K562 (cell line): ENCODE measurements at regions not wholly inside any gene's neighbourhood (a gene's known extent, or its start where the extent isn't known, plus 50 kb on each side); places are given as distances from the start of the nearest gene placed in this dataset.

Source experiments
- ATF7 ChIP-seq: fragments of 450-650 bp; IDR thresholded peaks from 2 replicates; pipeline ENCODE4 v1.7.1; 2014; ENCODE audit warnings: mild to moderate bottlenecking, moderate library complexity
- CBX3 ChIP-seq, 2 experiments: IDR thresholded peaks; 1 replicate in 1 of 2; 2 replicates in 1 of 2; pipeline ENCODE4 v1.6.1; 2012; ENCODE audit warnings: inconsistent platforms in 2 of 2, low read length in 2 of 2, borderline replicate concordance in 1 of 2, control low read depth in 1 of 2
- ETV6 ChIP-seq, 3 experiments: fragments of 150-350 bp in 1 of 3; sonication (generic) in 1 of 3; formaldehyde crosslinking in 1 of 3; IDR thresholded peaks; 2 replicates each; pipeline versions ENCODE4 v1.6.1 to v1.8.0; 2014 to 2022; ENCODE audit warnings: borderline replicate concordance in 2 of 3, low read depth in 2 of 3, antibody characterized with exemption in 1 of 3, low read length in 1 of 3, mild to moderate bottlenecking in 1 of 3, missing genetic modification reagents in 1 of 3
- MAFG ChIP-seq: fragments of 450-650 bp; conservative IDR thresholded peaks from 2 replicates; pipeline ENCODE4 v1.6.1; 2016; ENCODE audit warnings: missing genetic modification characterization, missing compliant biosample characterization
- MAFK ChIP-seq: IDR thresholded peaks from 2 replicates; pipeline ENCODE4 v1.6.1; 2011; ENCODE audit warnings: low read length, improper control_type of control experiment
- NR2C2 ChIP-seq, 2 experiments: fragments of 200-800 bp in 1 of 2; sonication (Bioruptor generic) in 1 of 2; sonication (generic) in 1 of 2; formaldehyde crosslinking in 1 of 2; IDR thresholded peaks; 2 replicates each; pipeline versions ENCODE4 v1.6.1 to v1.8.0; 2016 to 2022; ENCODE audit warnings: mild to moderate bottlenecking in 1 of 2, missing compliant biosample characterization in 1 of 2, missing genetic modification characterization in 1 of 2, missing genetic modification reagents in 1 of 2
- RBM17 ChIP-seq: fragments of 200-400 bp; formaldehyde crosslinking; IDR thresholded peaks from 2 replicates; pipeline ENCODE4 v1.6.1; 2017; ENCODE audit warnings: low read depth, mild to moderate bottlenecking, low read length, borderline replicate concordance
- SMARCC2 ChIP-seq: fragments of 450-650 bp; IDR thresholded peaks from 2 replicates; pipeline ENCODE4 v1.6.1; 2017; ENCODE audit warnings: antibody characterized with exemption, moderate library complexity, mild to moderate bottlenecking, low read depth
- SREBF1 ChIP-seq: fragments of 150-350 bp; IDR thresholded peaks from 2 replicates; pipeline ENCODE4 v1.6.1; 2014; ENCODE audit warnings: antibody characterized with exemption, low read depth, low read length, borderline replicate concordance
- TEAD4 ChIP-seq, 2 experiments: sonication (generic) in 1 of 2; formaldehyde crosslinking in 1 of 2; IDR thresholded peaks; 2 replicates each; pipeline versions ENCODE4 v1.6.1 to v1.8.0; 2012 to 2022; ENCODE audit warnings: borderline replicate concordance in 1 of 2, inconsistent platforms in 1 of 2, low read length in 1 of 2, mild to moderate bottlenecking in 1 of 2, missing genetic modification reagents in 1 of 2
- ZNF584 ChIP-seq: fragments of 200-800 bp; sonication (Bioruptor generic); IDR thresholded peaks from 2 replicates; pipeline ENCODE4 v1.6.1; 2016; ENCODE audit warnings: low read depth, mild to moderate bottlenecking, missing genetic modification characterization, missing compliant biosample characterization
- TF ChIP-seq, protein P1 (sequence below): fragments of 250-450 bp; sonication (Bioruptor Pico); IDR thresholded peaks from 2 replicates; pipeline ENCODE4 v1.5.0; 2021; ENCODE audit warnings: mild to moderate bottlenecking, borderline replicate concordance
- TF ChIP-seq, protein P2 (sequence below): fragments of 150-350 bp; conservative IDR thresholded peaks from 2 replicates; pipeline ENCODE4 v1.6.1; 2014; ENCODE audit warnings: low read length
- TF ChIP-seq, protein P3 (sequence below), 2 experiments: fragments of 450-650 bp in 1 of 2; sonication (generic) in 1 of 2; formaldehyde crosslinking in 1 of 2; IDR thresholded peaks in 1 of 2; conservative IDR thresholded peaks in 1 of 2; 2 replicates each; pipeline versions ENCODE4 v1.6.1 to v1.8.1; 2016 to 2023; ENCODE audit warnings: mild to moderate bottlenecking in 2 of 2, moderate library complexity in 2 of 2, inconsistent platforms in 1 of 2, missing genetic modification reagents in 1 of 2
- TF ChIP-seq, protein P4 (sequence below): fragments of 450-650 bp; formaldehyde crosslinking; IDR thresholded peaks from 2 replicates; pipeline ENCODE4 v1.4.0; 2022; ENCODE audit warnings: mild to moderate bottlenecking, moderate library complexity

DNA sequence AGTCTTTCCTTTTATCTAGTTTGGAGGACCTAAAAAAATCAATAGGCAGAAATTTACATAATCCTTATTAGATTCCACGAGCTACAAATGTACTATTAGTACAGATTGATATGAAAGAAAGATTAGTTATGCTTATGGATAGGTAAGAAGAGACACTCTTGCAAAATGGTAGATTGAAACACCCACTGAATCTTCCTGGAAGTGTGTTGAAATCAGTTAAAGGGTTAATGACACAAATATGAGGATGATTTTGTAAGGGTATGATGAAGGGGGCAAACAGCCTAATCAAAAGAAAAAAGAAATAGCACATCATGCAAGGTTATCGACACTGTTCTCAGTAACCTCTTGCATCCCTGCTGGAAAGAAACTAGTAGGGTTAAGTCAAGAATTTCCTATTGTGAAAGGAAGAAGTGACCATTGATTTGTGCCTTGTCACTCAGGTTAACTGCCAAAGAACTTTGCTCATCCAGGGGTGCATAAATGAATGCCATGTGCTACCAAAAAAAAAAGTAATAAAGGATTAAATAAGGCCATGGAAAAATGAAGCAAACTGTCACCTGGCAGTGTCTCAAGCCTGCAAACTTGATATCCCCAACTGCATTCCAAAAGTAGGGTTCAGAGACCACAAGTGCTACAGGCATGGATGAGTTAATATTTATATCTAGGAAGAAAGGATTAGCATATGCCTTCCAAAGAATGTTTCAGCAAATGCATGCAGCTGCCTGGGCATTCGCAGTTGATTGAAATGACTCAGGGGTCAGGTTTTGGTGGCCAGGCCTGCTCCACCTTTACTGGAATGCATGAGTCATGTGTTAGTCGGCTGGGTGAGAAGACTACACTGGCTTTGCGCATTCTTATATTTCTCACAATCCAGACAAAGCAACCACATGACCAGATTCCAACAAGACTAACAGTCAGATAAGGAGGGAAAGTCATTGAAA, 78.3 kb upstream of the ATXN3L start (continued):
- TF ChIP-seq TEAD4 (IDR thresholded peaks at IDR 0.05; ENCODE audit: low read length) (peak; percentile 71), TEAD4 (CRISPR knock-in tag; IDR thresholded peaks at IDR 0.05; ENCODE audit: borderline replicate concordance) (no peak), NR2C2 (CRISPR knock-in tag; IDR thresholded peaks at IDR 0.05) (no peak), NR2C2 (tag; IDR thresholded peaks at IDR 0.05) (peak; percentile 30; the same call in 1 of the 2 replicates), ETV6 (IDR thresholded peaks at IDR 0.05; ENCODE audit: borderline replicate concordance in 1 of 2, low read depth in 2 of 2, low read length in 1 of 2) (no peak), ETV6 (CRISPR knock-in tag; IDR thresholded peaks at IDR 0.05; ENCODE audit: borderline replicate concordance) (no peak), SREBF1 (no peak), SMARCC2 (no peak), MAFK (peak; percentile 29; the same call in 1 of the 2 replicates), ZNF584 (CRISPR knock-in tag) (no peak), ATF7 (0 out of 2 replicates have a peak, but pooled peaks have one; percentile 28), RBM17 (no peak), CBX3 (IDR thresholded peaks at IDR 0.05; ENCODE audit: borderline replicate concordance in 1 of 2, low read length in 2 of 2) (no peak), MAFG (tag) (0 out of 2 replicates have a peak, but pooled peaks have one; percentile 10)
- TF ChIP-seq, protein P1, sequence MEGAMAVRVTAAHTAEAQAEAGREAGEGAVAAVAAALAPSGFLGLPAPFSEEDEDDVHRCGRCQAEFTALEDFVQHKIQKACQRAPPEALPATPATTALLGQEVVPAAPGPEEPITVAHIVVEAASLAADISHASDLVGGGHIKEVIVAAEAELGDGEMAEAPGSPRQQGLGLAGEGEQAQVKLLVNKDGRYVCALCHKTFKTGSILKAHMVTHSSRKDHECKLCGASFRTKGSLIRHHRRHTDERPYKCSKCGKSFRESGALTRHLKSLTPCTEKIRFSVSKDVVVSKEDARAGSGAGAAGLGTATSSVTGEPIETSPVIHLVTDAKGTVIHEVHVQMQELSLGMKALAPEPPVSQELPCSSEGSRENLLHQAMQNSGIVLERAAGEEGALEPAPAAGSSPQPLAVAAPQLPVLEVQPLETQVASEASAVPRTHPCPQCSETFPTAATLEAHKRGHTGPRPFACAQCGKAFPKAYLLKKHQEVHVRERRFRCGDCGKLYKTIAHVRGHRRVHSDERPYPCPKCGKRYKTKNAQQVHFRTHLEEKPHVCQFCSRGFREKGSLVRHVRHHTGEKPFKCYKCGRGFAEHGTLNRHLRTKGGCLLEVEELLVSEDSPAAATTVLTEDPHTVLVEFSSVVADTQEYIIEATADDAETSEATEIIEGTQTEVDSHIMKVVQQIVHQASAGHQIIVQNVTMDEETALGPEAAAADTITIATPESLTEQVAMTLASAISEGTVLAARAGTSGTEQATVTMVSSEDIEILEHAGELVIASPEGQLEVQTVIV = no peak
- TF ChIP-seq, protein P2, sequence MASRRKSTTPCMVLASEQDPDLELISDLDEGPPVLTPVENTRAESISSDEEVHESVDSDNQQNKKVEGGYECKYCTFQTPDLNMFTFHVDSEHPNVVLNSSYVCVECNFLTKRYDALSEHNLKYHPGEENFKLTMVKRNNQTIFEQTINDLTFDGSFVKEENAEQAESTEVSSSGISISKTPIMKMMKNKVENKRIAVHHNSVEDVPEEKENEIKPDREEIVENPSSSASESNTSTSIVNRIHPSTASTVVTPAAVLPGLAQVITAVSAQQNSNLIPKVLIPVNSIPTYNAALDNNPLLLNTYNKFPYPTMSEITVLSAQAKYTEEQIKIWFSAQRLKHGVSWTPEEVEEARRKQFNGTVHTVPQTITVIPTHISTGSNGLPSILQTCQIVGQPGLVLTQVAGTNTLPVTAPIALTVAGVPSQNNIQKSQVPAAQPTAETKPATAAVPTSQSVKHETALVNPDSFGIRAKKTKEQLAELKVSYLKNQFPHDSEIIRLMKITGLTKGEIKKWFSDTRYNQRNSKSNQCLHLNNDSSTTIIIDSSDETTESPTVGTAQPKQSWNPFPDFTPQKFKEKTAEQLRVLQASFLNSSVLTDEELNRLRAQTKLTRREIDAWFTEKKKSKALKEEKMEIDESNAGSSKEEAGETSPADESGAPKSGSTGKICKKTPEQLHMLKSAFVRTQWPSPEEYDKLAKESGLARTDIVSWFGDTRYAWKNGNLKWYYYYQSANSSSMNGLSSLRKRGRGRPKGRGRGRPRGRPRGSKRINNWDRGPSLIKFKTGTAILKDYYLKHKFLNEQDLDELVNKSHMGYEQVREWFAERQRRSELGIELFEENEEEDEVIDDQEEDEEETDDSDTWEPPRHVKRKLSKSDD = no peak
- TF ChIP-seq, protein P3, sequence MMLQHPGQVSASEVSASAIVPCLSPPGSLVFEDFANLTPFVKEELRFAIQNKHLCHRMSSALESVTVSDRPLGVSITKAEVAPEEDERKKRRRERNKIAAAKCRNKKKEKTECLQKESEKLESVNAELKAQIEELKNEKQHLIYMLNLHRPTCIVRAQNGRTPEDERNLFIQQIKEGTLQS (IDR thresholded peaks at IDR 0.05) = peak; percentile 85
- TF ChIP-seq, protein P3 (CRISPR knock-in tag; conservative IDR thresholded peaks at IDR 0.05) = no peak
- TF ChIP-seq, protein P4, sequence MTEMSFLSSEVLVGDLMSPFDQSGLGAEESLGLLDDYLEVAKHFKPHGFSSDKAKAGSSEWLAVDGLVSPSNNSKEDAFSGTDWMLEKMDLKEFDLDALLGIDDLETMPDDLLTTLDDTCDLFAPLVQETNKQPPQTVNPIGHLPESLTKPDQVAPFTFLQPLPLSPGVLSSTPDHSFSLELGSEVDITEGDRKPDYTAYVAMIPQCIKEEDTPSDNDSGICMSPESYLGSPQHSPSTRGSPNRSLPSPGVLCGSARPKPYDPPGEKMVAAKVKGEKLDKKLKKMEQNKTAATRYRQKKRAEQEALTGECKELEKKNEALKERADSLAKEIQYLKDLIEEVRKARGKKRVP = no peak
